ENCODE measurements at regions not wholly inside any gene's neighbourhood (a gene's known extent, or its start where the extent isn't known, plus 50 kb on each side); places are given as distances from the start of the nearest gene placed in this dataset.

DNA sequence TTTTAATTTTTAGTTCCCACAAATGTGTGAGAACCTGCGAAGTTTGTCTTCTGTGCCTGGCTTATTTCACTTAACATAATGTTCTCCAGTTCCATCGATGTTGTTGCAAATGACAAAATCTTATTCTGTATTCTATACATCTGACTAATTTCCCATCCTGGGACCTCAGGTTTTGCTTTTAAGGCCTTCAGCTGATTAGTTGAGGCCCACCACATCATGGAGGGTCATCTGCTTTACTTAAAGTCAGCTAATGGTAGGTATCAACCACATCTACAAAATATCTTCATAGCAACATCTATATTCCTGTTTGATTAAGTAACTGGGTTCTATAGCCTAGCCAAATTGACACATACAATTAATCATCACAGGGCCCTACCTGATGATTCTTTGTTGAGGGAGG, 534.0 kb downstream of the EFNB2 start:
- TF ChIP-seq POLR2A (IDR thresholded peaks at IDR 0.05; ENCODE audit: low read depth, low read length) (no peak), SPI1 (IDR thresholded peaks at IDR 0.05; ENCODE audit: low read depth, low read length) (no peak)

All from GM12891 (cell line).